Left colon (tissue), 2 donors: ENCODE measurements at regions not wholly inside any gene's neighbourhood (a gene's known extent, or its start where the extent isn't known, plus 50 kb on each side); places are given as distances from the start of the nearest gene placed in this dataset.
A peak's percentile ranks its signal among the peaks of the same experiment; 100 is the strongest.

Source experiments
- ATAC-seq: fragments of 200-7000 bp; cut with Tn5 transposase; one replicate; pipeline ENCODE4 v1.9.1; 2020; ENCODE audit warnings: mild to moderate bottlenecking, moderate library complexity
- DNase-seq, 2 donors: peaks; one replicate each; pipeline ENCODE4 v3.0.0-alpha.2; 2020
- intact Hi-C, 2 donors: fragments of 100-400 bp; cut with DNase I in 1 of 2; cut with micrococcal nuclease in 1 of 2; formaldehyde crosslinking; loops; one replicate each; pipeline versions ENCODE4 v1.11.2 to v1.14.0; 2022; cut with DNase I, micrococcal nuclease
- donor health status: DM: no; HTN: no; CAD: no.
- donor health status: DM: yes; HTN: yes; CAD: no.

- no peak for ATAC-seq
- DNase-seq, result no peak
- intact Hi-C loops, result no loop called here
Observed at GRCh38 chr1:228862542-228863505, 127.5 kb downstream of the RHOU start.

- no peak for ATAC-seq
- intact Hi-C loops, result no loop called here
- DNase-seq, result no peak
Observed at GRCh38 chr1:228863776-228864175, 128.5 kb downstream of the RHOU start.

- DNase-seq (no peak), ATAC-seq (no peak)
- intact Hi-C loops, result no loop called here
Observed at GRCh38 chr1:228865627-228866330, 130.5 kb downstream of the RHOU start.

- DNase-seq (no peak), ATAC-seq (no peak)
- intact Hi-C loops, result no loop called here
Observed at GRCh38 chr1:228866468-228866867, 131.2 kb downstream of the RHOU start.

- ATAC-seq (peak; percentile 80), DNase-seq (no peak)
- intact Hi-C loops, result no loop called here
Observed at GRCh38 chr1:228867108-228867950, 132.1 kb downstream of the RHOU start.

GRCh38 chr1:228867951-228868730, 132.9 kb downstream of the RHOU start:
- intact Hi-C loops, result no loop called here
- peak; percentile 26 for ATAC-seq
- no peak for DNase-seq

- no peak for ATAC-seq
- intact Hi-C loops, result no loop called here
- DNase-seq, result no peak
Observed at GRCh38 chr1:228868731-228869024, 133.4 kb downstream of the RHOU start.

- intact Hi-C loops, result no loop called here
- DNase-seq, result no peak
- no peak for ATAC-seq
Observed at GRCh38 chr1:228869312-228869824, 134.1 kb downstream of the RHOU start.

GRCh38 chr1:228870041-228870713, 134.9 kb downstream of the RHOU start:
- ATAC-seq (no peak), DNase-seq (no peak)
- intact Hi-C loops, result no loop called here

GRCh38 chr1:228871314-228872061, 136.2 kb downstream of the RHOU start:
- no peak for DNase-seq
- no peak for ATAC-seq

GRCh38 chr1:228872080-228872479, 136.8 kb downstream of the RHOU start:
- DNase-seq, result no peak
- intact Hi-C loops, result no loop called here

More at GRCh38 chr1:228871314-228872061, 136.2 kb downstream of the RHOU start:
- intact Hi-C loops, result no loop called here

GRCh38 chr1:228873709-228874108, 138.4 kb downstream of the RHOU start:
- DNase-seq (no peak), ATAC-seq (no peak)
- intact Hi-C loops, result no loop called here

More at GRCh38 chr1:228872080-228872479, 136.8 kb downstream of the RHOU start:
- no peak for ATAC-seq

GRCh38 chr1:228875741-228876140, 140.5 kb downstream of the RHOU start:
- ATAC-seq, result no peak
- intact Hi-C loops, result no loop called here
- no peak for DNase-seq

- intact Hi-C loops, result no loop called here
- ATAC-seq, result no peak
- DNase-seq, result no peak
Observed at GRCh38 chr1:228876187-228876586, 140.9 kb downstream of the RHOU start.

GRCh38 chr1:228879164-228879563, 143.9 kb downstream of the RHOU start:
- no peak for ATAC-seq
- no peak for DNase-seq
- intact Hi-C loops, result no loop called here

GRCh38 chr1:228882041-228882770, 146.9 kb downstream of the RHOU start:
- intact Hi-C loops, result no loop called here
- DNase-seq, result no peak
- no peak for ATAC-seq
